HG03457 (cell line): ENCODE measurements at regions not wholly inside any gene's neighbourhood (a gene's known extent, or its start where the extent isn't known, plus 50 kb on each side); places are given as distances from the start of the nearest gene placed in this dataset.
"Not testable (repeated sequence)": the region's sequence is repeated elsewhere in the genome, so short reads cannot be mapped to it uniquely, and the experiment has no call there.

Experiments used
- ATAC-seq: cut with Tn5 transposase; IDR thresholded peaks from one replicate; pipeline ENCODE4 v1.9.1; 2021; ENCODE audit warnings: moderate number of reproducible peaks; ENCODE audit not compliant: unreplicated experiment

DNA sequence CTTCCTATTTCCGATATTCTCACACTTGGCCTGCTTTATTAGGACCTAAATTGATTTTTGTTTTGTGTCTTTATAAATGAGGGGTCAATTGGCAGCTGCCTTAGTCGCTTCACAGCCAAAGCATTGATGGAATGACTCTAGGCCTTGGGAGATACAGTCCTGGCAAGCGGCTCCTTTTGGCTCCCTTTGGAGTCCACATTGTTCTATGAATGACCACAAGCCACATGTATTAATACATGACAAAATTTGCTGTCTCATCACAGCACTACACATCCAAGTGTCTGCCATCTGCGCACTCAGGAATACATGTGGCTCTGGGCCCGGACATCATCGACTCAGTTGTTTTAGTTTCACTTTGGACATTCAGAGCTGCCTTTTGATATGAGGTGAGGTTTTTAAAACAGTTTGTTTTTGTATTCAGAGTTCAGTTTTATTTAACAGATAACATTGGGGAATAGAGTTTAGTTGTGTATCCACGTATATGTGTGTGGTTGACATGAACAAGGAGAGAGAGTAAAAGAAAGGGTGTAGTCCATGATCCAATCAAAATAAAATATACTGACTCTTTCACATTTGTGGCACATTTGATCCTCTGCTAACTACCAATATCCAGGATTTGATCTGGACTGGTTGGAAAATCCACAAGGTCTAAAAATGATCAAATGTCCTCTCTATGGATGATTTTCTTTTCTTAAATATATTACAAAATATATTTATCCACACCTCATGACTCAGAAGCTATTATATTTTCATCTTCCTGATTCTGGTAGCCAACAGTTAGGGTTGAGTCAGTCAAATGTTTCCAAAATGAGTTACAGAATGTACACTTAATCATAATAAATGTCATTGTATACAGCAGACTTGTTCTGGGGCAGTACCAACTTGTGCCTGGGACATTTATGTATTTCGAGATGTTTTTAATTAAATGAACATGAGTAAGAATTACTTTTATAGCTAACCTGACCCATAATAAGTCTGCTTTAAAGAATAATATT, 114.0 kb upstream of the MTAP start:
- ATAC-seq = no peak

- ATAC-seq = no peak
Observed at GRCh38 chr9:21689854-21690253, 112.6 kb upstream of the MTAP start.

DNA sequence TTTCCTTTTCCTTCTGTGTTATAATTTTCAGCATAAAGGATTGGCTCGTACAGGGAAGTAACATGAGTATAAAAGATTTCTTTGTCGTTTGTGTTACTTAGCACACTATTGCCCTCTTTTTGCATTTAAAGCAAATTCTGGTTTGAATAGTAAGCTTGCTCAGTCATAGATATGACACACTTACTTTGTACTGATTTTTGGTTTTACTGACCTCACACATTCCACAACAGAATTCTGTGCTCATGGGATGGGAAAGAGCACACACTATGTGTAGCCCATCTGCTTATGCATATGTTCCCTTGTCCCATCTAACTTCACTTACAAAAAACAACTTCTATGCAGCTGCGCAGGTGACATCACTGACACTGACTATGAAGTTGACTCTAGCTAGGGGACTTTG, 111.9 kb upstream of the MTAP start:
- ATAC-seq = no peak

GRCh38 chr9:21692390-21692789, 110.0 kb upstream of the MTAP start:
- no peak for ATAC-seq

DNA sequence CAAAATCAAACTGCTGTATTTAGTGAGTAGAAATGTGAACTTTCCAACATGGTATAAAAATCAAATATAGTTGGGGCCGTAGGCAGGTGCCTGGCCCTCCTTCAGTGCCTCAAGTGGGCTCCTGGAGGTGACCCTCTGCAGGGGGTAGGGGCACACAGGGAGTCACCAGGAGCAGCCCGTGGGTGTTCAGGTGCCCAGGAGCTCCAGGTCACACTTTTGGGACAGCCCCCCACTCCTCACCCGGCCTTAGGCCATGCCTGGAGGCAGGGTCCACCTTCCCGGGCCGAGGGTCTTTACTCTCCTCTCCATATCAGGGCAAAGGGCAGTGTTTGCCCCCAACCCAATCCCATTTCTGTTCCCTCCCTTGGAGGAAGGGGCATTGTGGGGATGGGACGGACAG, 108.0 kb upstream of the MTAP start:
- ATAC-seq = no peak

GRCh38 chr9:21695443-21695842, 107.0 kb upstream of the MTAP start:
- ATAC-seq = no peak

DNA sequence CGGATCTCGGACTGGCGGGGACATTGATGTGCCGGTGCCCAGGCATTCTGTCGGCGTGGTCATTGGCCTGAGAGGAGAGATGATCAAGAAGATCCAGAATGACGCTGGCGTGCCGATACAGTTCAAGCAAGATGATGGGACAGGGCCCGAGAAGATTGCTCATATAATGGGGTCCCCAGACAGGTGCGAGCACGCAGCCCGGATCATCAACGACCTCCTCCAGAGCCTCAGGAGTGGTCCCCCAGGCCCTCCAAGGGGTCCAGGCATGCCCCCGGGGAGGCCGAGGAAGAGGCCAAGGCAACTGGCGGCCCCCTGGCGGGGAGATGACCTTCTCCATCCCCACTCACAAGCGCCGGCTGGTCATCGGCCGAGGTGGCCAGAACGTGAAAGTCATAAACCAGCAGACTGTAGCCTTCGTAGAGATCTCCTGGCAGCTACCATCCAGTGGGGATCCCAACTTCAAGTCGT, 106.5 kb upstream of the MTAP start:
- no peak for ATAC-seq

DNA sequence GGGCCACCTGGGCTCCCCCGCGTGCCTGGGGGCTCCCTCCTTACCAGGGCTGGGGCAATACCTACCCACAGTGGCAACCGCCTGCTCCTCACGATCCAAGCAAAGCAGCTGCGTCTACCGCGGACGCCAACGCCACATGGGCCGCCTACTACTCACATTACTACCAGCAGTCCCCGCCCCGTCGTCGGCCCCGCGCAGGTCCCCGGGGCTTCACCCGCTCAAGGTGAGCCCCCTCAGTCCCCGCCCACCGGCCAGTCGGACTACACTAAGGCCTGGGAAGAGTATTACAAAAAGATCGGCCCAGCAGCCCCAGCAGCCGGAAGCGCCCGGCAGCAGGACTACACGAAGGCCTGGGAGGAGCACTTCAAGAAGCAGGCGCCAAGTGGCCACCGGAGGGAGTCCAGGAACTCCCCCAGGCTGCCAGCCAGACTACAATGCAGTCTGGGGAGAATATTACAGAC, 106.0 kb upstream of the MTAP start:
- ATAC-seq = no peak

GRCh38 chr9:21708260-21708711, 94.2 kb upstream of the MTAP start:
- no peak for ATAC-seq

- no peak for ATAC-seq
Observed at GRCh38 chr9:21708856-21709255, 93.6 kb upstream of the MTAP start.

- no peak for ATAC-seq
Observed at GRCh38 chr9:21709464-21710058, 92.9 kb upstream of the MTAP start.

DNA sequence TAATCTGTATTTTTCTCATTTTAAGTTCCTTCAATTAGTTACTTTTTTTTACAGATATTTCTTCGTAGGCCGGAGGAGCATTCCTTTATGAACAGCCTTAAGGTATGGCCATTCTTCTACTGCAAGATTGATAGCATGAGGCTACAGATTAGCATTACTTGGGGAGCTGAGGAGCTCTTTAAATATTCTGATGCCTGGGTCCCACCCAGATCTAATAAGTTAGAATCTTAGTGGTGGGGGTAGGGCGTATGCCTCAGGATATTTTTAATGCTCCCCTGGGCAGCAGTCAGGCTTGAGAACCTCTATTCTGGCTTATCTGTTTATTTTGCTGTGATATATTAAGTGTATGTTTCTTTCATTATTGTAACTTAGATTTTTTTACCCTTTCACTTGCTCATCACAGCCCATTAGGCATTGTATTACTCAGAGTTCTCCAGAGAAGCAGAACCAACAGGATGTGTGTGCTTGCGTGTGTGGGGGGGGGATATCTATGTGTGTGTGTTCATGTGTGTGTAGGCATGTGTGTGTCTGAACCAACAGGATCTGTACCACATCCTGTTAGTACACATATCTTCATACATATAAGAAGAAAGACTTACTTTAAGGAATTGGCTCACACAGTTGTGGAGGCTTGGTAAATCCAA, 91.8 kb upstream of the MTAP start:
- ATAC-seq = no peak

DNA sequence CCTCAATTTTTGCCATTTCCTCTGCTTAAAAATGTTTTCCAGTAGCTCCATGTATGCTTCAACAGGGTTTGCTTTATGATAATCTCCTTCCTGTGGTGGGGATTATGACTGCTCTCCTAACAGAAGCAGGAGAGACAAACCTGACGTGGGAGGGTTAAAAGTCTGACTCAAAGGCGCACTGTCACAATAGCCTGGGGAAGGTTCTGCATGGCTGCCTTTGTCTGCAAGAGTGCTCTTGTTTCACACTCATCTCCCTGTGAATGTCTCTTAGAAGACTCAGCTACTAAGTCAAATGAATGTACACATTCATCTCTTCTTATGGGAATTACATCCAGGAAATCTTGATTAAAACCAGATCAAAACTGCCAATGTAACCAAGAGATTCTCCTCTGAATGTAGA, 90.9 kb upstream of the MTAP start:
- no peak for ATAC-seq

- no peak for ATAC-seq
Observed at GRCh38 chr9:21715408-21715807, 87.0 kb upstream of the MTAP start.

- ATAC-seq = no peak
Observed at GRCh38 chr9:21720758-21721157, 81.7 kb upstream of the MTAP start.

DNA sequence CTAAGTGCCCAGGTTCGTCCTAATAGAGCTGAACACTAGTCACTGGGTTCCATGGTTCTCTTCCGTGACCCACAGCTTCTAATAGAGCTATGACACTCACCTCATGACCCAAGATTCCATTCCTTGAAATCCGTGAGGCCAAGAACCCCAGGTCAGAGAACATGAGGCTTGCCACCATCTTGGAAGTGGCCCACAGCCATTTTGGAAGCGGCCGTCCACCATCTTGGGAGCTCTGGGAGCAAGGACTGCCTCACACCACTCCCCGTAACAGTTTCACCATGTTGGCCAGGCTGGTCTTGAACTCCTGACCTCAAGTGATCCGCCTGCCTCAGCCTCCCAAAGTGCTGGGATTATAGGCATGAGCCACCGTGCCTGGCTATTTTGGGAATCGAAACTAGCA, 75.0 kb upstream of the MTAP start:
- ATAC-seq = not testable (repeated sequence)

- no peak for ATAC-seq
Observed at GRCh38 chr9:21728781-21729180, 73.7 kb upstream of the MTAP start.

DNA sequence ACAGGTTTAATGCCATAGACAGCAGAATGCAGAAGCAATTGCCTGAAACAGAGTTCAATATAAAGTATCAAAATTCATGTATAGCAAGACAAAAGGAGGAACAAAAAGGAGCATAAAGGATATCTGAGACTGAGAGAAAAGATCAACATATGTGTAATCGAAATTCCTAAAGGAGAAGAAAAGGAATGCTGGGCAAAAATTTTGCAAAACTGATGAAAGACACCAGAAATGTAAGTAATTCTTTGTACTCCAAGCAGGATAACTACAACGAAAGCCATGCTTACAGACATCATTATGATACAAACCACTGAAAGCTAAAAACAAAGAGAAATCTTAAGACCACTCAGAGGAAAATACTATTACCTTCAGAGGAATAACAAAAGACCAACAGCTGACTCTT, 72.8 kb upstream of the MTAP start:
- no peak for ATAC-seq

- ATAC-seq = no peak
Observed at GRCh38 chr9:21730899-21731298, 71.5 kb upstream of the MTAP start.

DNA sequence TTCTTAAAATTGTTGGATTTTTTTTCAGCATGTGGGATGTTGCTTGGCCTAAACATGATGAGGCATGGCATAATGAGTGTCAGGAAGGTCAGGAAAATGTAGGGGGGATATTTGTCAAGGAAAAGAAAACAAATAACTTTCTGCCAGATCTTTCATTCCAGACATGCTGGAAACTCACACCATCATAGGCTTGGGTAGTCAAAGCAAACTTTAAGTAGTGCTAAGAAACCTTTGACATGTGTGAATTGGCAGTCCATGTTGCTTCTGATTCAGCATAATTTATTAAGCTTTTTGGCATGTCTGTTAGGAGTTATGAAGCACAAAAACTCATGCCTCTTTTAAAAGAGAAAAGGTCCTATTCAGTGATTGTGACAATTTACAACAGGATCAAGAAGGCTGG, 61.3 kb upstream of the MTAP start:
- ATAC-seq = no peak

GRCh38 chr9:21744320-21744719, 58.1 kb upstream of the MTAP start:
- no peak for ATAC-seq

DNA sequence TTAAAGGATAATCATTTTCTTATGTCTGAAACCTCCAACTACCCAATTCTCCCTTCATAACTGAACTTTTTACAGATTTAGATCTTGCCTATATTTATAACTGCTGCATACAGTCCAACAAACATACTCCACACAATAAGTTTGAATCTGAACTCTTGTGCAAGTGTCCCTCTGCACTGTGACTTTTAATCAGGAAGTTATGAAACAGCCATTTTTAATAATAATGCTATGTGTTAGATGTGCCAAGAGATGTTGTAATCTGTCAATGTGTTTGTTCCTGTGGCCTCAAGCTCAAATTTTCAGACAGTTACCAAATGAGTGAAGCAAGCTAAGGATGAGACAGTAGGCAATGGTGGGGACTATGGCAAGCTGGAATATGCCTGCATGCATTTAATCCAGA, 57.6 kb upstream of the MTAP start:
- ATAC-seq = no peak
